ENCODE measurements at regions not wholly inside any gene's neighbourhood (a gene's known extent, or its start where the extent isn't known, plus 50 kb on each side); places are given as distances from the start of the nearest gene placed in this dataset.

DNA sequence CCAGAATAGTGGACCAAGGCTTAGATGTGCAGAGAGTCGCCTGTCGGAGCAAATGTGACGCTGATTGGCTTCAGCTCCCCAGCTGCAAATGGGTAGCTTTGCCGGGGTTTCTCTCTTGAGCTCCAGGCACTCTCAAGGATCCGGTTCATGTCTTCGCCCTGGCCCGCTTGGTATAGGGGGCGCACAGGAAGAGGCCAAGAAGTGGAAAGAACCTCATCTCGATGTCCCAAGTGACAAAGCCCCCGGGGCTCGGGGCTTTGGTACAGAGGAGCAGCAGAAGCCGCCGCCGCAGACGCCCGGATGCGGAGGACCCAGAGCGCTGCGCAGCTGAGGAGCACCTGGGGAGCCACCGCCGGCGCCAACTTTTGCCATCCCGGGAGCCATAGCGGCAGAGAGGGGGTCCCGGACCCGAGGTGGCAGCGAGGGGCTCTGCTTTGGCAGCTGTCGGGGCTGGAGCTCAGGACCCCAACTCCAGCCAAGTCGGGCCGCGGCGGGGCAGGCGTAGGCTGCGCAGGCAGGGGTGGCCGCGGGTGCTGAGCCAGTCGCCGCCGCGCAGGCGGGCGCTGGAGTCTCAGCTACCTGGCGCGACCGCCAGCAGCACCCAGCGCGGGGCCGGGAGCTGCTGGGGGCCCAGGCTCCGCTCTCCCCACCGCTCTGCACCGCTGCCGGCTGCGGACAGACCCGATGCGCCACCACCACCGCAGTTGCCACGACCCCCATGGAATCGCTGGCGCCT, 466.6 kb downstream of the XPNPEP1 start (continued):
- TF ChIP-seq BACH1 (IDR thresholded peaks at IDR 0.05; ENCODE audit: low read length) (no peak), HDAC2 (IDR thresholded peaks at IDR 0.05; ENCODE audit: borderline replicate concordance in 1 of 2, low read depth in 2 of 2, low read length in 2 of 2) (0 out of 4 replicates have a peak, but pooled peaks of 1 of the 2 experiments have one; percentile 12), CTBP2 (IDR thresholded peaks at IDR 0.05; ENCODE audit: borderline replicate concordance, insufficient read depth, insufficient read length, low read length) (no peak), POLR2AphosphoS5 (IDR thresholded peaks at IDR 0.05; ENCODE audit: low read depth, low read length) (no peak), SP4 (IDR thresholded peaks at IDR 0.05; ENCODE audit: low read length) (no peak), SP2 (IDR thresholded peaks at IDR 0.05; ENCODE audit: low read length) (no peak), HDAC6 (IDR thresholded peaks at IDR 0.05; ENCODE audit: low read depth, low read length) (no peak), POU5F1 (IDR thresholded peaks at IDR 0.05; ENCODE audit: low read depth, low read length) (no peak), SP1 (IDR thresholded peaks at IDR 0.05; ENCODE audit: low read depth, low read length) (peak; percentile 81), SUZ12 (IDR thresholded peaks at IDR 0.05; ENCODE audit: low read length) (peak; percentile 61)
- TF ChIP-seq, protein P1, sequence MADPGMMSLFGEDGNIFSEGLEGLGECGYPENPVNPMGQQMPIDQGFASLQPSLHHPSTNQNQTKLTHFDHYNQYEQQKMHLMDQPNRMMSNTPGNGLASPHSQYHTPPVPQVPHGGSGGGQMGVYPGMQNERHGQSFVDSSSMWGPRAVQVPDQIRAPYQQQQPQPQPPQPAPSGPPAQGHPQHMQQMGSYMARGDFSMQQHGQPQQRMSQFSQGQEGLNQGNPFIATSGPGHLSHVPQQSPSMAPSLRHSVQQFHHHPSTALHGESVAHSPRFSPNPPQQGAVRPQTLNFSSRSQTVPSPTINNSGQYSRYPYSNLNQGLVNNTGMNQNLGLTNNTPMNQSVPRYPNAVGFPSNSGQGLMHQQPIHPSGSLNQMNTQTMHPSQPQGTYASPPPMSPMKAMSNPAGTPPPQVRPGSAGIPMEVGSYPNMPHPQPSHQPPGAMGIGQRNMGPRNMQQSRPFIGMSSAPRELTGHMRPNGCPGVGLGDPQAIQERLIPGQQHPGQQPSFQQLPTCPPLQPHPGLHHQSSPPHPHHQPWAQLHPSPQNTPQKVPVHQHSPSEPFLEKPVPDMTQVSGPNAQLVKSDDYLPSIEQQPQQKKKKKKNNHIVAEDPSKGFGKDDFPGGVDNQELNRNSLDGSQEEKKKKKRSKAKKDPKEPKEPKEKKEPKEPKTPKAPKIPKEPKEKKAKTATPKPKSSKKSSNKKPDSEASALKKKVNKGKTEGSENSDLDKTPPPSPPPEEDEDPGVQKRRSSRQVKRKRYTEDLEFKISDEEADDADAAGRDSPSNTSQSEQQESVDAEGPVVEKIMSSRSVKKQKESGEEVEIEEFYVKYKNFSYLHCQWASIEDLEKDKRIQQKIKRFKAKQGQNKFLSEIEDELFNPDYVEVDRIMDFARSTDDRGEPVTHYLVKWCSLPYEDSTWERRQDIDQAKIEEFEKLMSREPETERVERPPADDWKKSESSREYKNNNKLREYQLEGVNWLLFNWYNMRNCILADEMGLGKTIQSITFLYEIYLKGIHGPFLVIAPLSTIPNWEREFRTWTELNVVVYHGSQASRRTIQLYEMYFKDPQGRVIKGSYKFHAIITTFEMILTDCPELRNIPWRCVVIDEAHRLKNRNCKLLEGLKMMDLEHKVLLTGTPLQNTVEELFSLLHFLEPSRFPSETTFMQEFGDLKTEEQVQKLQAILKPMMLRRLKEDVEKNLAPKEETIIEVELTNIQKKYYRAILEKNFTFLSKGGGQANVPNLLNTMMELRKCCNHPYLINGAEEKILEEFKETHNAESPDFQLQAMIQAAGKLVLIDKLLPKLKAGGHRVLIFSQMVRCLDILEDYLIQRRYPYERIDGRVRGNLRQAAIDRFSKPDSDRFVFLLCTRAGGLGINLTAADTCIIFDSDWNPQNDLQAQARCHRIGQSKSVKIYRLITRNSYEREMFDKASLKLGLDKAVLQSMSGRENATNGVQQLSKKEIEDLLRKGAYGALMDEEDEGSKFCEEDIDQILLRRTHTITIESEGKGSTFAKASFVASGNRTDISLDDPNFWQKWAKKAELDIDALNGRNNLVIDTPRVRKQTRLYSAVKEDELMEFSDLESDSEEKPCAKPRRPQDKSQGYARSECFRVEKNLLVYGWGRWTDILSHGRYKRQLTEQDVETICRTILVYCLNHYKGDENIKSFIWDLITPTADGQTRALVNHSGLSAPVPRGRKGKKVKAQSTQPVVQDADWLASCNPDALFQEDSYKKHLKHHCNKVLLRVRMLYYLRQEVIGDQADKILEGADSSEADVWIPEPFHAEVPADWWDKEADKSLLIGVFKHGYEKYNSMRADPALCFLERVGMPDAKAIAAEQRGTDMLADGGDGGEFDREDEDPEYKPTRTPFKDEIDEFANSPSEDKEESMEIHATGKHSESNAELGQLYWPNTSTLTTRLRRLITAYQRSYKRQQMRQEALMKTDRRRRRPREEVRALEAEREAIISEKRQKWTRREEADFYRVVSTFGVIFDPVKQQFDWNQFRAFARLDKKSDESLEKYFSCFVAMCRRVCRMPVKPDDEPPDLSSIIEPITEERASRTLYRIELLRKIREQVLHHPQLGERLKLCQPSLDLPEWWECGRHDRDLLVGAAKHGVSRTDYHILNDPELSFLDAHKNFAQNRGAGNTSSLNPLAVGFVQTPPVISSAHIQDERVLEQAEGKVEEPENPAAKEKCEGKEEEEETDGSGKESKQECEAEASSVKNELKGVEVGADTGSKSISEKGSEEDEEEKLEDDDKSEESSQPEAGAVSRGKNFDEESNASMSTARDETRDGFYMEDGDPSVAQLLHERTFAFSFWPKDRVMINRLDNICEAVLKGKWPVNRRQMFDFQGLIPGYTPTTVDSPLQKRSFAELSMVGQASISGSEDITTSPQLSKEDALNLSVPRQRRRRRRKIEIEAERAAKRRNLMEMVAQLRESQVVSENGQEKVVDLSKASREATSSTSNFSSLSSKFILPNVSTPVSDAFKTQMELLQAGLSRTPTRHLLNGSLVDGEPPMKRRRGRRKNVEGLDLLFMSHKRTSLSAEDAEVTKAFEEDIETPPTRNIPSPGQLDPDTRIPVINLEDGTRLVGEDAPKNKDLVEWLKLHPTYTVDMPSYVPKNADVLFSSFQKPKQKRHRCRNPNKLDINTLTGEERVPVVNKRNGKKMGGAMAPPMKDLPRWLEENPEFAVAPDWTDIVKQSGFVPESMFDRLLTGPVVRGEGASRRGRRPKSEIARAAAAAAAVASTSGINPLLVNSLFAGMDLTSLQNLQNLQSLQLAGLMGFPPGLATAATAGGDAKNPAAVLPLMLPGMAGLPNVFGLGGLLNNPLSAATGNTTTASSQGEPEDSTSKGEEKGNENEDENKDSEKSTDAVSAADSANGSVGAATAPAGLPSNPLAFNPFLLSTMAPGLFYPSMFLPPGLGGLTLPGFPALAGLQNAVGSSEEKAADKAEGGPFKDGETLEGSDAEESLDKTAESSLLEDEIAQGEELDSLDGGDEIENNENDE (IDR thresholded peaks at IDR 0.05; ENCODE audit: insufficient replicate concordance, low read length) = no peak
